SH-SY5Y (cell line): ENCODE measurements at regions not wholly inside any gene's neighbourhood (a gene's known extent, or its start where the extent isn't known, plus 50 kb on each side); places are given as distances from the start of the nearest gene placed in this dataset.

Experiments used
- GATA2 ChIP-seq: IDR thresholded peaks from 2 replicates; pipeline ENCODE4 v1.6.1; 2011; ENCODE audit warnings: mild to moderate bottlenecking, low read depth, low read length
- GATA3 ChIP-seq: IDR thresholded peaks from 2 replicates; pipeline ENCODE4 v1.6.1; 2011; ENCODE audit warnings: low read depth, mild to moderate bottlenecking, low read length, moderate library complexity

- TF ChIP-seq GATA2 (no peak), GATA3 (no peak)
Measured at GRCh38 chr6:44053760-44054556, 73.3 kb downstream of the MRPL14 start.

- TF ChIP-seq GATA2 = no peak
- no peak for TF ChIP-seq GATA3
Measured at GRCh38 chr6:44053106-44053756, 74.0 kb downstream of the MRPL14 start.

GRCh38 chr6:44052419-44053023, 74.7 kb downstream of the MRPL14 start:
- TF ChIP-seq GATA2 = no peak
- TF ChIP-seq GATA3 = no peak

- TF ChIP-seq GATA3 (no peak), GATA2 (no peak)
Measured at GRCh38 chr6:44051515-44051914, 75.7 kb downstream of the MRPL14 start.

GRCh38 chr6:44050872-44051505, 76.3 kb downstream of the MRPL14 start:
- TF ChIP-seq GATA2 = peak; percentile 28; the same call in 1 of the 2 replicates
- TF ChIP-seq GATA3 = no peak

- no peak for TF ChIP-seq GATA3
- TF ChIP-seq GATA2 = no peak
Measured at GRCh38 chr6:44049989-44050871, 77.0 kb downstream of the MRPL14 start.

GRCh38 chr6:44049163-44049988, 77.9 kb downstream of the MRPL14 start:
- TF ChIP-seq GATA2 = no peak
- no peak for TF ChIP-seq GATA3

GRCh38 chr6:44048277-44048676, 79.0 kb downstream of the MRPL14 start:
- TF ChIP-seq GATA2 (no peak), GATA3 (no peak)

- TF ChIP-seq GATA2 (no peak), GATA3 (no peak)
Measured at GRCh38 chr6:44047801-44048200, 79.5 kb downstream of the MRPL14 start.

- TF ChIP-seq GATA2 (no peak), GATA3 (no peak)
Measured at GRCh38 chr6:44047179-44047546, 80.1 kb downstream of the MRPL14 start.

- no peak for TF ChIP-seq GATA2
- no peak for TF ChIP-seq GATA3
Measured at GRCh38 chr6:44046516-44047178, 80.6 kb downstream of the MRPL14 start.

- TF ChIP-seq GATA3 (no peak), GATA2 (no peak)
Measured at GRCh38 chr6:44045672-44046015, 81.6 kb downstream of the MRPL14 start.
